ENCODE measurements at regions not wholly inside any gene's neighbourhood (a gene's known extent, or its start where the extent isn't known, plus 50 kb on each side); places are given as distances from the start of the nearest gene placed in this dataset.

DNA sequence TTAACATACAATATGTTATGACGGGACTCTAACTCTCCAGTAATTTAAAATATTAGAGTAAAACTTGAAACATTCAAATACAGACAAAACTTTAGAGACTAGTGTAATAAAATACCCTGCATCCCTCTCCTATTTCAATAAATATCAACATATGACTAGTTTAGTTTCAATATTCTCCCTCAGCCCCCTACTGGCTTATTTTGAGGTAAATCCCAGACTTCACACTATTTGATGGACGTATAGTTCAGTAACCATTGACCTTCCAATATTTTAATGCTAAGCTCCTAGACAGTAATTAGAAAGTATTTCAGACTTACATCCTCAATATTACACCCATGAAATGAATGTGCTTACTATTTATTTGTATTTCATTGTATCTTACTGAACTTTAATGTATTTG, 180.7 kb upstream of the STARD13 start:
- Histone ChIP-seq H3K4me3 (ENCODE audit: low read length) (no peak overlapping the region), H3K27me3 (ENCODE audit: low read depth, low read length) (no peaks in the 10 kb centered on the region), H3K9ac (ENCODE audit: low read length) (no peak overlapping the region), H2AFZ (ENCODE audit: low read depth, low read length) (no peak overlapping the region), H4K20me1 (ENCODE audit: insufficient read depth, low read length) (no peaks in the 10 kb centered on the region), H3K79me2 (ENCODE audit: low read length) (no peaks in the 10 kb centered on the region), H3K36me3 (replicated peaks; ENCODE audit: low read depth, low read length) (no peaks in the 10 kb centered on the region), H3K9me3 (ENCODE audit: insufficient read depth, low read length) (no peaks in the 10 kb centered on the region), H3K4me1 (ENCODE audit: low read length) (no peaks in the 10 kb centered on the region), H3K27ac (ENCODE audit: low read length) (no peak overlapping the region), H3K4me2 (ENCODE audit: low read length) (no peak overlapping the region)
- TF ChIP-seq EZH2phosphoT487 (IDR thresholded peaks at IDR 0.05; ENCODE audit: low read depth): no peak
- TF ChIP-seq, protein P1, sequence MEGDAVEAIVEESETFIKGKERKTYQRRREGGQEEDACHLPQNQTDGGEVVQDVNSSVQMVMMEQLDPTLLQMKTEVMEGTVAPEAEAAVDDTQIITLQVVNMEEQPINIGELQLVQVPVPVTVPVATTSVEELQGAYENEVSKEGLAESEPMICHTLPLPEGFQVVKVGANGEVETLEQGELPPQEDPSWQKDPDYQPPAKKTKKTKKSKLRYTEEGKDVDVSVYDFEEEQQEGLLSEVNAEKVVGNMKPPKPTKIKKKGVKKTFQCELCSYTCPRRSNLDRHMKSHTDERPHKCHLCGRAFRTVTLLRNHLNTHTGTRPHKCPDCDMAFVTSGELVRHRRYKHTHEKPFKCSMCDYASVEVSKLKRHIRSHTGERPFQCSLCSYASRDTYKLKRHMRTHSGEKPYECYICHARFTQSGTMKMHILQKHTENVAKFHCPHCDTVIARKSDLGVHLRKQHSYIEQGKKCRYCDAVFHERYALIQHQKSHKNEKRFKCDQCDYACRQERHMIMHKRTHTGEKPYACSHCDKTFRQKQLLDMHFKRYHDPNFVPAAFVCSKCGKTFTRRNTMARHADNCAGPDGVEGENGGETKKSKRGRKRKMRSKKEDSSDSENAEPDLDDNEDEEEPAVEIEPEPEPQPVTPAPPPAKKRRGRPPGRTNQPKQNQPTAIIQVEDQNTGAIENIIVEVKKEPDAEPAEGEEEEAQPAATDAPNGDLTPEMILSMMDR (IDR thresholded peaks at IDR 0.05; ENCODE audit: low read depth, low read length): 0 out of 2 replicates have a peak, but pooled peaks have one; percentile 6

GRCh38 chr13:33467556-33467955, 182.0 kb upstream of the STARD13 start:
- Histone ChIP-seq H3K9ac (ENCODE audit: low read length) (no peak overlapping the region), H3K4me3 (ENCODE audit: low read length) (no peak overlapping the region), H3K4me2 (ENCODE audit: low read length) (no peak overlapping the region), H3K36me3 (replicated peaks; ENCODE audit: low read depth, low read length) (no peaks in the 10 kb centered on the region), H3K27ac (ENCODE audit: low read length) (no peak overlapping the region), H3K4me1 (ENCODE audit: low read length) (no peaks in the 10 kb centered on the region), H2AFZ (ENCODE audit: low read depth, low read length) (no peak overlapping the region), H4K20me1 (ENCODE audit: insufficient read depth, low read length) (no peaks in the 10 kb centered on the region), H3K79me2 (ENCODE audit: low read length) (no peaks in the 10 kb centered on the region), H3K27me3 (ENCODE audit: low read depth, low read length) (no peaks in the 10 kb centered on the region), H3K9me3 (ENCODE audit: insufficient read depth, low read length) (no peaks in the 10 kb centered on the region)
- TF ChIP-seq, protein P1 (IDR thresholded peaks at IDR 0.05; ENCODE audit: low read depth, low read length): no peak
- no peak for TF ChIP-seq EZH2phosphoT487 (IDR thresholded peaks at IDR 0.05; ENCODE audit: low read depth)

GRCh38 chr13:33471204-33471603, 185.6 kb upstream of the STARD13 start:
- Histone ChIP-seq H3K27ac (ENCODE audit: low read length) (no peak overlapping the region), H3K4me1 (ENCODE audit: low read length) (no peaks in the 10 kb centered on the region), H3K36me3 (replicated peaks; ENCODE audit: low read depth, low read length) (no peaks in the 10 kb centered on the region), H4K20me1 (ENCODE audit: insufficient read depth, low read length) (no peaks in the 10 kb centered on the region), H3K27me3 (ENCODE audit: low read depth, low read length) (no peaks in the 10 kb centered on the region), H3K4me3 (ENCODE audit: low read length) (no peak overlapping the region), H3K9ac (ENCODE audit: low read length) (no peak overlapping the region), H2AFZ (ENCODE audit: low read depth, low read length) (no peak overlapping the region), H3K79me2 (ENCODE audit: low read length) (no peaks in the 10 kb centered on the region), H3K9me3 (ENCODE audit: insufficient read depth, low read length) (no peaks in the 10 kb centered on the region), H3K4me2 (ENCODE audit: low read length) (no peak overlapping the region)
- no peak for TF ChIP-seq EZH2phosphoT487 (IDR thresholded peaks at IDR 0.05; ENCODE audit: low read depth)
- TF ChIP-seq, protein P1 (IDR thresholded peaks at IDR 0.05; ENCODE audit: low read depth, low read length): no peak

DNA sequence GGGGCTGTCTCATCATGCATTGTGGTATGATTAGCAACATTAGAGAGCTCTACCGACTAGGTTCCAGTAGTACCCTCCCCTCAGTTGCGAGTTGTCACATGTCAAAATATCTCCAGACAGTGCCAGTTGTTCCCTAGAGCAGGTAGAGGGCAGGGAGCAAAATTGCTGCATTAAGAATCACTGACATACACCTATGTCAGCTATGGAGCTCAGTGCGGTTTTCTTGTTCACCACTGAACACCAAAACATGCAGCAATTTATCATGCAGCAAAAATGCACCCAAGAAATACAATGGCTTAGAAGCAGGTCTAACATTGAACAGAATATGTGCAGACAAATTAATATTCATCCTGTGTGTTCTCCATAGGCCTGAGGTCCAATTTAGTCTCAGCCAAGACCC, 186.9 kb upstream of the STARD13 start:
- Histone ChIP-seq H3K9ac (ENCODE audit: low read length) (no peak overlapping the region), H3K4me1 (ENCODE audit: low read length) (no peaks in the 10 kb centered on the region), H3K36me3 (replicated peaks; ENCODE audit: low read depth, low read length) (no peaks in the 10 kb centered on the region), H3K27ac (ENCODE audit: low read length) (no peak overlapping the region), H2AFZ (ENCODE audit: low read depth, low read length) (no peak overlapping the region), H3K4me3 (ENCODE audit: low read length) (no peak overlapping the region), H3K79me2 (ENCODE audit: low read length) (no peaks in the 10 kb centered on the region), H3K9me3 (ENCODE audit: insufficient read depth, low read length) (peaks cover under 1% of the 10 kb centered on the region; the same call in 1 of the 2 replicates), H4K20me1 (ENCODE audit: insufficient read depth, low read length) (no peaks in the 10 kb centered on the region), H3K4me2 (ENCODE audit: low read length) (no peak overlapping the region), H3K27me3 (ENCODE audit: low read depth, low read length) (no peaks in the 10 kb centered on the region)
- no peak for TF ChIP-seq EZH2phosphoT487 (IDR thresholded peaks at IDR 0.05; ENCODE audit: low read depth)

DNA sequence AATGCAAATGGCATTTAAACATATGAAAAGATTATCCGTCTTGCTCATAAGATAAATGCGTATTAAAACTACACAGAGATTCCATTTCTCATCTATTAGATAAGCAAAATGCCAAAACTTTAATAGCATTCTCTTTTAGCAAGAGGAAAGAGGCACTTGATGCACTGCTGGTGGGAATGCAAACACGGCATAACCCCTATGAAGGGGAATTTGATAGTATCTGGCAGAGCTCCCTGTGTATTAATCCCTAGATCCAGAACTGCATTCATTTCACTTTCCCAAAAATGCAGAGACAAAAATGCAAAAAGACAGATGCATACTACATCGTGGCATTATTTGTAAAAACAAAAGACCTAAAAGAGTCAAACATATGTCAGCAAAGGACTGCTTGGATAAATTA, 193.6 kb upstream of the STARD13 start:
- Histone ChIP-seq H3K27me3 (ENCODE audit: low read depth, low read length) (no peaks in the 10 kb centered on the region), H3K36me3 (replicated peaks; ENCODE audit: low read depth, low read length) (no peaks in the 10 kb centered on the region), H3K9me3 (ENCODE audit: insufficient read depth, low read length) (peaks cover 11% of the 10 kb centered on the region; the same call in 1 of the 2 replicates), H4K20me1 (ENCODE audit: insufficient read depth, low read length) (no peaks in the 10 kb centered on the region), H3K4me1 (ENCODE audit: low read length) (no peaks in the 10 kb centered on the region), H3K27ac (ENCODE audit: low read length) (no peak overlapping the region), H3K4me3 (ENCODE audit: low read length) (no peak overlapping the region), H3K9ac (ENCODE audit: low read length) (no peak overlapping the region), H3K79me2 (ENCODE audit: low read length) (no peaks in the 10 kb centered on the region), H3K4me2 (ENCODE audit: low read length) (no peak overlapping the region), H2AFZ (ENCODE audit: low read depth, low read length) (no peak overlapping the region)
- TF ChIP-seq EZH2phosphoT487 (IDR thresholded peaks at IDR 0.05; ENCODE audit: low read depth): no peak
- TF ChIP-seq, protein P1 (IDR thresholded peaks at IDR 0.05; ENCODE audit: low read depth, low read length): no peak
